ENCODE measurements at regions not wholly inside any gene's neighbourhood (a gene's known extent, or its start where the extent isn't known, plus 50 kb on each side); places are given as distances from the start of the nearest gene placed in this dataset.

- Histone ChIP-seq H4K20me1 (ENCODE audit: insufficient read depth, poor library complexity, severe bottlenecking) (no peaks in the 10 kb centered on the region), H3K9me3 (ENCODE audit: low read depth) (no peaks in the 10 kb centered on the region), H3K79me2 (peaks cover 18% of the 10 kb centered on the region), H2AFZ (no peak overlapping the region), H3K27ac (no peak overlapping the region), H3K9me2 (replicated peaks; ENCODE audit: insufficient read depth) (no peaks in the 10 kb centered on the region), H3K27me3 (no peaks in the 10 kb centered on the region), H3K4me3 (no peak overlapping the region), H3K4me1 (ENCODE audit: insufficient read depth) (peaks cover 18% of the 10 kb centered on the region), H3K36me3 (replicated peaks; ENCODE audit: insufficient read depth, low read depth) (no peaks in the 10 kb centered on the region), H3K4me2 (no peak overlapping the region)
- TF ChIP-seq CTCF (IDR thresholded peaks at IDR 0.05; ENCODE audit: poor library complexity): no peak
- no peak for TF ChIP-seq EZH2phosphoT487 (IDR thresholded peaks at IDR 0.05; ENCODE audit: low read depth, severe bottlenecking, unreplicated experiment)
- no peak for TF ChIP-seq EZH2 (IDR thresholded peaks at IDR 0.05; ENCODE audit: borderline replicate concordance)
- DNase-seq (ENCODE audit: low spot score): no peak
- WGBS (ENCODE audit: low lambda C conversion rate, missing lambda C conversion rate): 95% methylated on average over 10 of the region's 10 CpGs
Observed at GRCh38 chr7:112880818-112881418, 90.7 kb upstream of the TMEM168 start.

- H3K9me2 ChIP-seq (replicated peaks; ENCODE audit: insufficient read depth): no peaks in the 10 kb centered on the region
- peaks cover 31% of the 10 kb centered on the region for H3K79me2 ChIP-seq
- peak overlapping the region; percentile 16 for H3K27ac ChIP-seq
- TF ChIP-seq EZH2 (IDR thresholded peaks at IDR 0.05; ENCODE audit: borderline replicate concordance) (no peak), CTCF (IDR thresholded peaks at IDR 0.05; ENCODE audit: poor library complexity) (no peak), EZH2phosphoT487 (IDR thresholded peaks at IDR 0.05; ENCODE audit: low read depth, severe bottlenecking, unreplicated experiment) (no peak)
- 91% methylated on average over 7 of the region's 7 CpGs for whole genome bisulfite sequencing (ENCODE audit: low lambda C conversion rate, missing lambda C conversion rate)
- no peaks in the 10 kb centered on the region for H3K27me3 ChIP-seq
- peaks cover 18% of the 10 kb centered on the region for H3K4me1 ChIP-seq (ENCODE audit: insufficient read depth)
- H3K36me3 ChIP-seq (replicated peaks; ENCODE audit: insufficient read depth, low read depth): no peaks in the 10 kb centered on the region
- H3K4me2 ChIP-seq: no peak overlapping the region
- H4K20me1 ChIP-seq (ENCODE audit: insufficient read depth, poor library complexity, severe bottlenecking): no peaks in the 10 kb centered on the region
- no peaks in the 10 kb centered on the region for H3K9me3 ChIP-seq (ENCODE audit: low read depth)
- H2AFZ ChIP-seq: no peak overlapping the region
- no peak overlapping the region for H3K4me3 ChIP-seq
- DNase-seq (ENCODE audit: low spot score): no peak
Observed at GRCh38 chr7:112877691-112878460, 87.7 kb upstream of the TMEM168 start.

- no peak overlapping the region for H2AFZ ChIP-seq
- no peak overlapping the region for H3K4me3 ChIP-seq
- peak overlapping the region; percentile 53 for H3K27ac ChIP-seq
- peaks cover 18% of the 10 kb centered on the region for H3K4me1 ChIP-seq (ENCODE audit: insufficient read depth)
- WGBS (ENCODE audit: low lambda C conversion rate, missing lambda C conversion rate): 88% methylated on average over 1 of the region's 1 CpG
- no peaks in the 10 kb centered on the region for H3K36me3 ChIP-seq (replicated peaks; ENCODE audit: insufficient read depth, low read depth)
- H3K27me3 ChIP-seq: no peaks in the 10 kb centered on the region
- TF ChIP-seq CTCF (IDR thresholded peaks at IDR 0.05; ENCODE audit: poor library complexity) (no peak), EZH2phosphoT487 (IDR thresholded peaks at IDR 0.05; ENCODE audit: low read depth, severe bottlenecking, unreplicated experiment) (no peak), EZH2 (IDR thresholded peaks at IDR 0.05; ENCODE audit: borderline replicate concordance) (no peak)
- H3K9me3 ChIP-seq (ENCODE audit: low read depth): no peaks in the 10 kb centered on the region
- H3K4me2 ChIP-seq: no peak overlapping the region
- peak; percentile 33 for DNase-seq (ENCODE audit: low spot score)
- no peaks in the 10 kb centered on the region for H3K9me2 ChIP-seq (replicated peaks; ENCODE audit: insufficient read depth)
- no peaks in the 10 kb centered on the region for H4K20me1 ChIP-seq (ENCODE audit: insufficient read depth, poor library complexity, severe bottlenecking)
- H3K79me2 ChIP-seq: peaks cover 41% of the 10 kb centered on the region
Observed at GRCh38 chr7:112876877-112877276, 86.7 kb upstream of the TMEM168 start.

All from hepatocyte (in vitro differentiated cells).